Endothelial cell of umbilical vein (primary cell): ENCODE measurements at regions not wholly inside any gene's neighbourhood (a gene's known extent, or its start where the extent isn't known, plus 50 kb on each side); places are given as distances from the start of the nearest gene placed in this dataset.

Experiments
- BruUV-seq: library from RNA; stranded (reverse); fragments of 400-500 nt; replicated peaks from 2 replicates; lab custom pipeline; 2021; lab: Mats Ljungman, UMichigan
- CTCF ChIA-PET: fragments of 300-600, 350-600 bp; sonication (Branson Sonifier 250); formaldehyde crosslinking; loops from one replicate; lab custom pipeline; 2021; ENCODE audit warnings: antibody characterized with exemption, inconsistent platforms; lab: Charles Lee
- POLR2A ChIA-PET: fragments of 300-600, 350-600 bp; sonication (Branson Sonifier 250); formaldehyde crosslinking; loops from one replicate; lab custom pipeline; 2021; ENCODE audit warnings: antibody characterized with exemption, inconsistent platforms; lab: Charles Lee
- DNase-seq: peaks from one replicate; pipeline ENCODE4 v3.0.0-alpha.2; 2011; ENCODE audit warnings: low read depth, low spot score
- FAIRE-seq: peaks from 2 replicates; lab custom pipeline; 2011; peaks lifted over from hg19 to GRCh38; lab: Jason Lieb, UNC
- H2AFZ ChIP-seq: 2 replicates; pipeline ENCODE4 v1.6.0; 2012; ENCODE audit warnings: low read depth, low read length, control low read depth, inconsistent platforms
- H3K27ac ChIP-seq: 2 replicates; pipeline ENCODE4 v1.5.1; 2011; ENCODE audit warnings: low read depth, mild to moderate bottlenecking, control low read depth, low read length, moderate library complexity; ENCODE audit not compliant: insufficient read depth
- H3K27me3 ChIP-seq, 2 experiments: 2 replicates each; pipeline versions ENCODE4 v1.6.0 to v1.6.1; 2011; ENCODE audit warnings: low read length in 2 of 2, mixed read lengths in 1 of 2; ENCODE audit not compliant: control insufficient read depth in 2 of 2, insufficient read depth in 2 of 2
- H3K36me3 ChIP-seq, 2 experiments: 2 replicates in 1 of 2; 3 replicates in 1 of 2; pipeline ENCODE4 v1.5.1; 2011; ENCODE audit warnings: low read length in 2 of 2, mild to moderate bottlenecking in 1 of 2, moderate library complexity in 1 of 2; ENCODE audit not compliant: control insufficient read depth in 2 of 2, insufficient read depth in 2 of 2; ENCODE audit errors: extremely low read depth in 1 of 2
- H3K4me1 ChIP-seq: 3 replicates; pipeline ENCODE4 v1.5.1; 2011; ENCODE audit warnings: mild to moderate bottlenecking, low read length; ENCODE audit not compliant: control insufficient read depth, insufficient read depth; ENCODE audit errors: extremely low read depth
- H3K4me2 ChIP-seq: 2 replicates; pipeline ENCODE4 v1.6.1; 2011; ENCODE audit warnings: low read length, control low read depth, mixed read lengths; ENCODE audit not compliant: insufficient read depth
- H3K4me3 ChIP-seq, 3 experiments: fragments of 200-600 bp in 1 of 3; sonication (generic), shearing (Covaris generic) in 1 of 3; replicated peaks in 1 of 3; 2 replicates each; pipeline ENCODE4 v1.5.1; 2011 to 2016; ENCODE audit warnings: control low read depth in 3 of 3, low read length in 3 of 3, mild to moderate bottlenecking in 2 of 3, inconsistent platforms in 1 of 3, low read depth in 1 of 3, moderate library complexity in 1 of 3; ENCODE audit not compliant: insufficient read depth in 1 of 3
- H3K79me2 ChIP-seq: 2 replicates; pipeline ENCODE4 v1.6.0; 2012; ENCODE audit warnings: low read length, inconsistent platforms; ENCODE audit not compliant: control insufficient read depth, insufficient read depth
- H3K9ac ChIP-seq: replicated peaks from 2 replicates; pipeline ENCODE3; 2011; ENCODE audit warnings: low read length, control low read depth; ENCODE audit not compliant: insufficient read depth; ENCODE audit errors: extremely low read depth
- H3K9me1 ChIP-seq: replicated peaks from 3 replicates; pipeline ENCODE4 v1.6.0; 2011; ENCODE audit warnings: mild to moderate bottlenecking, low read length; ENCODE audit not compliant: control insufficient read depth, insufficient read depth; ENCODE audit errors: extremely low read depth
- H3K9me3 ChIP-seq: replicated peaks from 2 replicates; pipeline ENCODE4 v1.5.1; 2012; ENCODE audit warnings: low read length, inconsistent platforms; ENCODE audit not compliant: control insufficient read depth, insufficient read depth
- H4K20me1 ChIP-seq: replicated peaks from 2 replicates; pipeline ENCODE3; 2011; ENCODE audit warnings: mild to moderate bottlenecking, low read length; ENCODE audit not compliant: control insufficient read depth, insufficient read depth; ENCODE audit errors: extremely low read depth
- CTCF ChIP-seq, 2 donors: IDR thresholded peaks; 1 replicate in 1 of 2; 2 replicates in 1 of 2; pipeline ENCODE4 v1.5.1; 2011; ENCODE audit warnings: low read length in 2 of 2, mild to moderate bottlenecking in 2 of 2, moderate library complexity in 2 of 2, control low read depth in 1 of 2, inconsistent platforms in 1 of 2, low read depth in 1 of 2; ENCODE audit not compliant: insufficient read depth in 1 of 2; ENCODE audit errors: extremely low read depth in 1 of 2
- EZH2 ChIP-seq: IDR thresholded peaks from 2 replicates; pipeline ENCODE4 v1.6.1; 2012; ENCODE audit warnings: borderline replicate concordance, low read depth, mild to moderate bottlenecking, moderate library complexity, low read length, inconsistent platforms; ENCODE audit not compliant: severe bottlenecking
- FOS ChIP-seq: IDR thresholded peaks from 2 replicates; pipeline ENCODE4 v1.6.1; 2011; ENCODE audit warnings: mild to moderate bottlenecking, low read length, moderate library complexity, borderline replicate concordance; ENCODE audit not compliant: insufficient read depth
- GATA2 ChIP-seq: IDR thresholded peaks from 2 replicates; pipeline ENCODE4 v1.7.0; 2011; ENCODE audit warnings: low read depth, mild to moderate bottlenecking, moderate library complexity, mixed read lengths, low read length; ENCODE audit not compliant: insufficient read length, insufficient read depth
- JUN ChIP-seq: IDR thresholded peaks from 2 replicates; pipeline ENCODE4 v1.6.1; 2011; ENCODE audit warnings: borderline replicate concordance, low read depth; ENCODE audit not compliant: insufficient read length, insufficient read depth
- MAX ChIP-seq: IDR thresholded peaks from 2 replicates; pipeline ENCODE4 v1.6.1; 2011; ENCODE audit not compliant: insufficient read depth, insufficient read length
- MYC ChIP-seq: IDR thresholded peaks from one replicate; pipeline ENCODE4 v1.6.1; 2011; ENCODE audit warnings: mild to moderate bottlenecking, low read depth, low read length
- POLR2A ChIP-seq: IDR thresholded peaks from 2 replicates; pipeline ENCODE4 v1.6.1; 2012; ENCODE audit warnings: low read depth, mild to moderate bottlenecking, control low read depth, low read length
- POLR2AphosphoS5 ChIP-seq: IDR thresholded peaks from 2 replicates; pipeline ENCODE4 v1.6.1; 2012; ENCODE audit warnings: low read depth, mild to moderate bottlenecking, control low read depth, low read length, moderate library complexity; ENCODE audit not compliant: insufficient read depth
- dilution Hi-C: fragments of 300-500 bp; cut with MboI; formaldehyde crosslinking; loops from one replicate; pipeline ENCODE4 v1.15.0; 2019; ENCODE audit warnings: low sequenced_read_pairs; ENCODE audit not compliant: extremely low pct_ligation_motif_present
- intact Hi-C: fragments of 100-400 bp; cut with micrococcal nuclease; formaldehyde crosslinking; loops from one replicate; pipeline ENCODE4 v1.10.0; 2022

DNA sequence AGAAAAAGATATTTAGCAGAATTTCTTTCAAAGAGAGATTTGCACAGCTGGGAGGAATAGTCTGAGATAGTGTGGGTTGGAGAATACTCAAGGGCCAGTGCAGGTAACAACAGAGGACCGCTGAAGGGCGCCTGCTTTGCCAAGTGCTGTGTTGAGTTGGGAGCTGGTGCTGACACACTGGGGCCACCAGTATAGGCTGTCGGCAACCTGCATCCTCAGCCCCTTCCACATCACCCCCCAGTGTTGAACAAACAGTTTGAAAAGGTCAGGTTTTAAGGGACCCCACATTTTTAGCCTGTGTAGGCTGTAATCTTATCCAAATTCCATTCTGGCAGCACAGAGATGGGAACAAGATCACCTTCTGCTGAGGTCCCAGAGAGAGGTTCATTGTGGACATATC, 96.6 kb downstream of the ABHD5 start:
- Histone ChIP-seq H3K9me1 (no peaks in the 10 kb centered on the region), H3K4me2 (no peak overlapping the region), H3K9ac (no peak overlapping the region), H3K27me3 (peaks cover 10 to 19% of the 10 kb centered on the region in 2 experiments), H3K79me2 (no peaks in the 10 kb centered on the region), H3K27ac (no peak overlapping the region), H4K20me1 (no peaks in the 10 kb centered on the region), H3K4me3 (no peak overlapping the region), H3K4me1 (no peaks in the 10 kb centered on the region), H3K9me3 (no peaks in the 10 kb centered on the region), H2AFZ (no peak overlapping the region), H3K36me3 (no peaks in the 10 kb centered on the region)
- no peak for TF ChIP-seq JUN
- TF ChIP-seq EZH2, result no peak
- no peak for TF ChIP-seq MAX
- TF ChIP-seq POLR2AphosphoS5, result no peak
- no peak for TF ChIP-seq CTCF (IDR thresholded peaks at IDR 0.05; ENCODE audit: extremely low read depth in 1 of 2, insufficient read depth in 1 of 2, low read depth in 1 of 2, low read length in 2 of 2)
- no peak for TF ChIP-seq FOS
- TF ChIP-seq POLR2A, result no peak
- no peak for TF ChIP-seq MYC
- TF ChIP-seq GATA2, result no peak
- ChIA-PET CTCF (interaction anchor here (1.7 kb wide), 1 partner anchor 19 kb away, joined by 9 read pairs; no protein-coding TSS in a partner anchor), POLR2A (no interaction called here)
- dilution Hi-C loops, result no loop called here
- no TSS peak for BruUV-seq
- DNase-seq (no peak), FAIRE-seq (no peak)
- intact Hi-C loops, result no loop called here
